ENCODE measurements at regions not wholly inside any gene's neighbourhood (a gene's known extent, or its start where the extent isn't known, plus 50 kb on each side); places are given as distances from the start of the nearest gene placed in this dataset.

- TF ChIP-seq CTCF (CRISPR knock-in tag; IDR thresholded peaks at IDR 0.05): no peak
- TF ChIP-seq MXD1 (CRISPR knock-in tag; IDR thresholded peaks at IDR 0.05): no peak
- no peak for TF ChIP-seq POLR2A (IDR thresholded peaks at IDR 0.05; ENCODE audit: insufficient read depth in 1 of 2, low read depth in 2 of 2, low read length in 2 of 2)
- no peak for TF ChIP-seq TBX2 (CRISPR knock-in tag; IDR thresholded peaks at IDR 0.05; ENCODE audit: borderline replicate concordance)
- no peak for TF ChIP-seq ZBTB34 (CRISPR knock-in tag; IDR thresholded peaks at IDR 0.05)
Measured at GRCh38 chr14:43956741-43957140, 550.3 kb downstream of the FSCB start.
